ENCODE measurements at regions not wholly inside any gene's neighbourhood (a gene's known extent, or its start where the extent isn't known, plus 50 kb on each side); places are given as distances from the start of the nearest gene placed in this dataset.

- H3K36me3 ChIP-seq, result no peaks in the 10 kb centered on the region
- no peaks in the 10 kb centered on the region for H3K9me3 ChIP-seq
- peak overlapping the region in 1 of 2 donors; percentile 31 for H3K27ac ChIP-seq
- peaks cover 4 to 34% of the 10 kb centered on the region in 2 donors for H3K4me1 ChIP-seq (ENCODE audit: control insufficient read depth in 1 of 2, low read depth in 2 of 2)
- DNase-seq (ENCODE audit: low spot score), result no peak
- peak; percentile 33 for TF ChIP-seq CTCF (IDR thresholded peaks at IDR 0.05)
- no peak for ATAC-seq (ENCODE audit: insufficient number of reproducible peaks, low FRiP score, low read depth)
- no peak overlapping the region for H3K4me3 ChIP-seq
- H3K27me3 ChIP-seq (replicated peaks; ENCODE audit: insufficient read depth), result no peaks in the 10 kb centered on the region
These were observed 59.9 kb downstream of the RTL9 start for GRCh38 chrX:110418316-110419235.

GRCh38 chrX:110419512-110419911 is 60.9 kb downstream of the RTL9 start:
- DNase-seq (ENCODE audit: low spot score) (no peak), ATAC-seq (ENCODE audit: insufficient number of reproducible peaks, low FRiP score, low read depth) (no peak)
- peaks cover 4 to 25% of the 10 kb centered on the region in 2 donors for H3K4me1 ChIP-seq (ENCODE audit: control insufficient read depth in 1 of 2, low read depth in 2 of 2)
- TF ChIP-seq CTCF (IDR thresholded peaks at IDR 0.05), result no peak
- no peaks in the 10 kb centered on the region for H3K36me3 ChIP-seq
- H3K27ac ChIP-seq, result no peak overlapping the region
- H3K27me3 ChIP-seq (replicated peaks; ENCODE audit: insufficient read depth), result no peaks in the 10 kb centered on the region
- no peaks in the 10 kb centered on the region for H3K9me3 ChIP-seq
- H3K4me3 ChIP-seq, result no peak overlapping the region

GRCh38 chrX:110420771-110421499 is 62.3 kb downstream of the RTL9 start:
- no peak for TF ChIP-seq CTCF (IDR thresholded peaks at IDR 0.05)
- Histone ChIP-seq H3K9me3 (no peaks in the 10 kb centered on the region), H3K4me3 (peak overlapping the region; percentile 42), H3K4me1 (ENCODE audit: control insufficient read depth in 1 of 2, low read depth in 2 of 2) (peaks cover 0 to 14% of the 10 kb centered on the region in 2 donors), H3K27me3 (replicated peaks; ENCODE audit: insufficient read depth) (no peaks in the 10 kb centered on the region), H3K36me3 (no peaks in the 10 kb centered on the region), H3K27ac (no peak overlapping the region)
- ATAC-seq (ENCODE audit: insufficient number of reproducible peaks, low FRiP score, low read depth) (no peak), DNase-seq (ENCODE audit: low spot score) (no peak)

GRCh38 chrX:110421500-110422455 is 63.1 kb downstream of the RTL9 start:
- Histone ChIP-seq H3K27ac (no peak overlapping the region), H3K9me3 (no peaks in the 10 kb centered on the region), H3K27me3 (replicated peaks; ENCODE audit: insufficient read depth) (no peaks in the 10 kb centered on the region), H3K4me3 (no peak overlapping the region), H3K36me3 (no peaks in the 10 kb centered on the region), H3K4me1 (ENCODE audit: control insufficient read depth in 1 of 2, low read depth in 2 of 2) (peaks cover 0 to 13% of the 10 kb centered on the region in 2 donors)
- ATAC-seq (ENCODE audit: insufficient number of reproducible peaks, low FRiP score, low read depth) (no peak), DNase-seq (ENCODE audit: low spot score) (no peak)
- no peak for TF ChIP-seq CTCF (IDR thresholded peaks at IDR 0.05)

Data from thoracic aorta (tissue), 2 donors.